RCC 7860 (cell line): ENCODE measurements at regions not wholly inside any gene's neighbourhood (a gene's known extent, or its start where the extent isn't known, plus 50 kb on each side); places are given as distances from the start of the nearest gene placed in this dataset.
"Not testable (repeated sequence)": the region's sequence is repeated elsewhere in the genome, so short reads cannot be mapped to it uniquely, and the experiment has no call there.

Source experiments
- DNase-seq: peaks from one replicate; pipeline ENCODE4 v3.0.0-alpha.2; 2015; ENCODE audit warnings: low spot score
- FAIRE-seq: peaks from 2 replicates; lab custom pipeline; 2012; peaks lifted over from hg19 to GRCh38; lab: Jason Lieb, UNC

DNA sequence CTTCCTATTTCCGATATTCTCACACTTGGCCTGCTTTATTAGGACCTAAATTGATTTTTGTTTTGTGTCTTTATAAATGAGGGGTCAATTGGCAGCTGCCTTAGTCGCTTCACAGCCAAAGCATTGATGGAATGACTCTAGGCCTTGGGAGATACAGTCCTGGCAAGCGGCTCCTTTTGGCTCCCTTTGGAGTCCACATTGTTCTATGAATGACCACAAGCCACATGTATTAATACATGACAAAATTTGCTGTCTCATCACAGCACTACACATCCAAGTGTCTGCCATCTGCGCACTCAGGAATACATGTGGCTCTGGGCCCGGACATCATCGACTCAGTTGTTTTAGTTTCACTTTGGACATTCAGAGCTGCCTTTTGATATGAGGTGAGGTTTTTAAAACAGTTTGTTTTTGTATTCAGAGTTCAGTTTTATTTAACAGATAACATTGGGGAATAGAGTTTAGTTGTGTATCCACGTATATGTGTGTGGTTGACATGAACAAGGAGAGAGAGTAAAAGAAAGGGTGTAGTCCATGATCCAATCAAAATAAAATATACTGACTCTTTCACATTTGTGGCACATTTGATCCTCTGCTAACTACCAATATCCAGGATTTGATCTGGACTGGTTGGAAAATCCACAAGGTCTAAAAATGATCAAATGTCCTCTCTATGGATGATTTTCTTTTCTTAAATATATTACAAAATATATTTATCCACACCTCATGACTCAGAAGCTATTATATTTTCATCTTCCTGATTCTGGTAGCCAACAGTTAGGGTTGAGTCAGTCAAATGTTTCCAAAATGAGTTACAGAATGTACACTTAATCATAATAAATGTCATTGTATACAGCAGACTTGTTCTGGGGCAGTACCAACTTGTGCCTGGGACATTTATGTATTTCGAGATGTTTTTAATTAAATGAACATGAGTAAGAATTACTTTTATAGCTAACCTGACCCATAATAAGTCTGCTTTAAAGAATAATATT, 114.0 kb upstream of the MTAP start:
- FAIRE-seq, result peak; percentile 79
- peak; percentile 55 for DNase-seq

DNA sequence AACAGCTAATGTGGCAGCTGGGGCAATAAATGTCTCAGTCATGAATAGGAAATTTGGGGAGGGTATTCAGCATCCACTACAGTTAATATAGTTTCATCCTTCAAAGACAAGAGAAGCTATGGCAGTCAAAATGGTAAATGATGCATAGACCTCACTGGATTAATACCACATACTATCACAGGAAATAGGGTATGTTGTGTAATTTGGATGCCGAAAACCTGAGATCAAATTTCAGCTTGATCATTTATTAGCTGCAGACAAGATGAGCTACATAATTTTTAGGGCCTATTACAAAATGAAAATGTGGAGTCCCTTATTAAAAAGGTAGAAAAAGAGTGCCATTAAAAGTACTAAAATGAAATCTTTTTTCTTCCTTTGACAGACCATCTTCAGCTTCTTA, 112.6 kb upstream of the MTAP start:
- no peak for DNase-seq
- no peak for FAIRE-seq

DNA sequence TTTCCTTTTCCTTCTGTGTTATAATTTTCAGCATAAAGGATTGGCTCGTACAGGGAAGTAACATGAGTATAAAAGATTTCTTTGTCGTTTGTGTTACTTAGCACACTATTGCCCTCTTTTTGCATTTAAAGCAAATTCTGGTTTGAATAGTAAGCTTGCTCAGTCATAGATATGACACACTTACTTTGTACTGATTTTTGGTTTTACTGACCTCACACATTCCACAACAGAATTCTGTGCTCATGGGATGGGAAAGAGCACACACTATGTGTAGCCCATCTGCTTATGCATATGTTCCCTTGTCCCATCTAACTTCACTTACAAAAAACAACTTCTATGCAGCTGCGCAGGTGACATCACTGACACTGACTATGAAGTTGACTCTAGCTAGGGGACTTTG, 111.9 kb upstream of the MTAP start:
- DNase-seq, result no peak
- FAIRE-seq, result no peak

DNA sequence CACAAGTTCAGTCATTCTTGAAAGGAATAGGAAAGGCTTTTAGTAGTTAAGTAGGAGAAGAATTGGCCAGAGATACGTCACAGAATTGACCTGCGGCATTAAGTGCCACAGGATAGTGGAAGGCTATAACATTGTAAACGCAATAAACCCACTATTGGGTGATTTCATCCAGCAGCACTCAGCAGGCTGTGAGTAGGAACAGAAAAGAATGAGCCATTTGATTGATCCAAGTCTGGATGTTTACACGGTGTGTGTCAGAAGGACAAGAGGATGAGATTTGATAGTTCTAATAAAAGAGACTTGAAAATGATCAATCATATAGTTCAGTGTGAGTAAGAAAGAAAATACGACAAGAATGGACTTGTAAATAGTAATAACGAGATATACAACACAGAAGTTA, 110.0 kb upstream of the MTAP start:
- no peak for FAIRE-seq
- no peak for DNase-seq

DNA sequence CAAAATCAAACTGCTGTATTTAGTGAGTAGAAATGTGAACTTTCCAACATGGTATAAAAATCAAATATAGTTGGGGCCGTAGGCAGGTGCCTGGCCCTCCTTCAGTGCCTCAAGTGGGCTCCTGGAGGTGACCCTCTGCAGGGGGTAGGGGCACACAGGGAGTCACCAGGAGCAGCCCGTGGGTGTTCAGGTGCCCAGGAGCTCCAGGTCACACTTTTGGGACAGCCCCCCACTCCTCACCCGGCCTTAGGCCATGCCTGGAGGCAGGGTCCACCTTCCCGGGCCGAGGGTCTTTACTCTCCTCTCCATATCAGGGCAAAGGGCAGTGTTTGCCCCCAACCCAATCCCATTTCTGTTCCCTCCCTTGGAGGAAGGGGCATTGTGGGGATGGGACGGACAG, 108.0 kb upstream of the MTAP start:
- FAIRE-seq, result no peak
- no peak for DNase-seq

DNA sequence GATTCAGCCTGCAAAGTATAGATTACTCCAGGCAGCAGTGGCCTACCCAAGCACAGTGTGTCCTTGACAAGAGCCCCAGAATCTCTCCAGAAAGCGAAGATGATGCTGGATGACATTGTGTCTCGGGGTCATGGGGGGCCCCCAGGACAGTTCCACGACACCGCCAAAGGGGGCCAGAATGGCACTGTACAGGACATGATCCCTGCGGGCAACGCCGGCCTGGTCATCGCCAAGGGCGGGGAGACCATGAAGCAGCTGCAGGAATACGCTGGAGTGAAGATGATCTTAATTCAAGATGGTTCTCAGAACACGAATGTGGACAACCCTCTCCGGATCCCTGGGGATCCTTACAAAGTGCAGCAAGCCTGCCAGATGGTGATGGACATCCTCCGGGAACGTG, 107.0 kb upstream of the MTAP start:
- DNase-seq (no peak), FAIRE-seq (no peak)

DNA sequence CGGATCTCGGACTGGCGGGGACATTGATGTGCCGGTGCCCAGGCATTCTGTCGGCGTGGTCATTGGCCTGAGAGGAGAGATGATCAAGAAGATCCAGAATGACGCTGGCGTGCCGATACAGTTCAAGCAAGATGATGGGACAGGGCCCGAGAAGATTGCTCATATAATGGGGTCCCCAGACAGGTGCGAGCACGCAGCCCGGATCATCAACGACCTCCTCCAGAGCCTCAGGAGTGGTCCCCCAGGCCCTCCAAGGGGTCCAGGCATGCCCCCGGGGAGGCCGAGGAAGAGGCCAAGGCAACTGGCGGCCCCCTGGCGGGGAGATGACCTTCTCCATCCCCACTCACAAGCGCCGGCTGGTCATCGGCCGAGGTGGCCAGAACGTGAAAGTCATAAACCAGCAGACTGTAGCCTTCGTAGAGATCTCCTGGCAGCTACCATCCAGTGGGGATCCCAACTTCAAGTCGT, 106.5 kb upstream of the MTAP start:
- DNase-seq (no peak), FAIRE-seq (no peak)

DNA sequence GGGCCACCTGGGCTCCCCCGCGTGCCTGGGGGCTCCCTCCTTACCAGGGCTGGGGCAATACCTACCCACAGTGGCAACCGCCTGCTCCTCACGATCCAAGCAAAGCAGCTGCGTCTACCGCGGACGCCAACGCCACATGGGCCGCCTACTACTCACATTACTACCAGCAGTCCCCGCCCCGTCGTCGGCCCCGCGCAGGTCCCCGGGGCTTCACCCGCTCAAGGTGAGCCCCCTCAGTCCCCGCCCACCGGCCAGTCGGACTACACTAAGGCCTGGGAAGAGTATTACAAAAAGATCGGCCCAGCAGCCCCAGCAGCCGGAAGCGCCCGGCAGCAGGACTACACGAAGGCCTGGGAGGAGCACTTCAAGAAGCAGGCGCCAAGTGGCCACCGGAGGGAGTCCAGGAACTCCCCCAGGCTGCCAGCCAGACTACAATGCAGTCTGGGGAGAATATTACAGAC, 106.0 kb upstream of the MTAP start:
- DNase-seq, result no peak
- FAIRE-seq, result no peak

DNA sequence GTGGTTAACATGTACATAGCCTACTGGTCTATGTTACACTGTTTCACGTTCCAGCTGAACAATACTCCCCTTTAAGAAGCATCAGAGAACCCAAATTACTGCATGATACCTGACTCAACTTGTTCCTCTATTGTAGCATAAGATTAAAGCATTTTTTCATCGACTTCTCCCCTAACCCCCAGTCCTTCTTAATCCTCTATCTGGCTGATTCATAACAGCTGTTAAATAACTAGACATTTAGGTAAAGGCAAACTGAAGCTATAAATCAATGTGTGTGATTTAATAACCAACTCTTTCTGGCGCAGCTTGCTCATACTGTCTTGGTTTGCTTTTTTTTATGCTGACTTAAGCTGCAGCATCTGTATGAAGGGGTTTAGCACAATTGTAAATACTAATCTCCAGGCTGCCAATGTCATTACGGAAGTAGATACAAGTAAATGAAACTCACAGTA, 94.2 kb upstream of the MTAP start:
- DNase-seq (no peak), FAIRE-seq (no peak)

DNA sequence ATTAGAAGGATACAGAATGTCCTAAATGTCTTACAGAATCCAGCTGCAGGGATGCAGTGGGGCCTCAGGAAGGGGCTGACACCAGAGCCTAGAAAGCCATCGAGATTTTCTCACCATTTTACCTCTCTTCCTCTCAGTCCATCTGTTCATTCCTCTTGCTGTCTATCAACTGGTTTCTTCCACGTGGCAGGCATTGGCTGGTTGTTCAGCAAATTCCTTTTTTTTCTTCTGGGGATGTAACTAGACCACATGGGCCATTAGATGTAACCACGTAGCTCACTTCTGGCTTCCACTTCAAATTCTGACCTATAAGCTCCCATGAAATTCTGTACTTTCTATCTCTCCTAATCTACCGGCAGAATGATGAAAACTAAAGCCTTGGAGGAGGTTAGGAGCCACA, 93.6 kb upstream of the MTAP start:
- DNase-seq (no peak), FAIRE-seq (no peak)

DNA sequence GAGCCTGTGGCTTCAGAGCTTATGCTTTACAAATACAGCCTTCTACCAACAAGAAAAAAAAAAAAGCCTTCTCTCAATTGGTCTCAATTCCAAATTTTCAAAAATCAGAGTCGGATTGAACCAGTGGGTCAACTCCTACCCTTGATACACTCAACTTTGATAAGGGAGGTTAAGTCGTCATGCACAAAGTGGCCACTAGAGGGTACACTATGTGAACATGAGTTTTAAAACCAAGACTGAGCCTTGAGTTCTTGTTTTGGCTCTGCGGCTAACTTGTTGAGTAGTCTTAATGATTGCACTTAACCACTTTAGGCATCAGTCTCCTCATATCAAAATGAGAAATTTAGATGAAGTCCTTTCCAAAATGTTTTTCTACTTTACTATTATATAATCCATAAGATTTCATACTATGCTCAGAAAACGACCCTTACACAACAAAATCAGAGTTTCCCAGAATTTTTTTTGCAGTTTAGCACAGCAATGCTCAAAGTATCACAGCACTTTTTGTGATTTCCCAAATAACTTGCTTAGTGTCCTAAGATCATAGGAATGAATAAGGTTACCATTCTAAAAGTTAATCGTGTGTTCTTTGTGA, 92.9 kb upstream of the MTAP start:
- FAIRE-seq, result peak; percentile 65
- DNase-seq, result peak; percentile 36

DNA sequence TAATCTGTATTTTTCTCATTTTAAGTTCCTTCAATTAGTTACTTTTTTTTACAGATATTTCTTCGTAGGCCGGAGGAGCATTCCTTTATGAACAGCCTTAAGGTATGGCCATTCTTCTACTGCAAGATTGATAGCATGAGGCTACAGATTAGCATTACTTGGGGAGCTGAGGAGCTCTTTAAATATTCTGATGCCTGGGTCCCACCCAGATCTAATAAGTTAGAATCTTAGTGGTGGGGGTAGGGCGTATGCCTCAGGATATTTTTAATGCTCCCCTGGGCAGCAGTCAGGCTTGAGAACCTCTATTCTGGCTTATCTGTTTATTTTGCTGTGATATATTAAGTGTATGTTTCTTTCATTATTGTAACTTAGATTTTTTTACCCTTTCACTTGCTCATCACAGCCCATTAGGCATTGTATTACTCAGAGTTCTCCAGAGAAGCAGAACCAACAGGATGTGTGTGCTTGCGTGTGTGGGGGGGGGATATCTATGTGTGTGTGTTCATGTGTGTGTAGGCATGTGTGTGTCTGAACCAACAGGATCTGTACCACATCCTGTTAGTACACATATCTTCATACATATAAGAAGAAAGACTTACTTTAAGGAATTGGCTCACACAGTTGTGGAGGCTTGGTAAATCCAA, 91.8 kb upstream of the MTAP start:
- FAIRE-seq, result peak; percentile 88

DNA sequence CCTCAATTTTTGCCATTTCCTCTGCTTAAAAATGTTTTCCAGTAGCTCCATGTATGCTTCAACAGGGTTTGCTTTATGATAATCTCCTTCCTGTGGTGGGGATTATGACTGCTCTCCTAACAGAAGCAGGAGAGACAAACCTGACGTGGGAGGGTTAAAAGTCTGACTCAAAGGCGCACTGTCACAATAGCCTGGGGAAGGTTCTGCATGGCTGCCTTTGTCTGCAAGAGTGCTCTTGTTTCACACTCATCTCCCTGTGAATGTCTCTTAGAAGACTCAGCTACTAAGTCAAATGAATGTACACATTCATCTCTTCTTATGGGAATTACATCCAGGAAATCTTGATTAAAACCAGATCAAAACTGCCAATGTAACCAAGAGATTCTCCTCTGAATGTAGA, 90.9 kb upstream of the MTAP start:
- peak; percentile 94 for FAIRE-seq
- peak; percentile 92 for DNase-seq

More for the DNA sequence above, 91.8 kb upstream of the MTAP start:
- peak; percentile 78 for DNase-seq

DNA sequence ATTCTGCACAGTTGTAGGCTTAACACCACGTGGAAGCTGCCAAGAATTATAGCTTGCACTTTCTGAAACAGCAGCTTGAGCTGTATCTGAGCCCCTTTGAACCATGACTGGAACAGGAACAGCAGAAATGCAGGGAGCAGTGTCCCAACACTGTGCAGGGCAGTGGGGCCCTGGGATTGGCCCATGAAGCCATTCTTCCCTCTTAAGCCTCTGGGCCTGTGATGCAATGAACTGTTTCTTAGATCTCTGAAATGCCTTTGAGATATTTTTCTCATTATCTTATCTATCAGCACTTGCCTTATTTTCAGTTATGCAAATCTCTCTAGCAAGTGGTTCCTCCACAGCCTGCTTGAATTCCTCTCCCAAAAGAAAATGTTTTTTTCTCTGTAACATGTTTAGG, 87.0 kb upstream of the MTAP start:
- FAIRE-seq, result no peak

DNA sequence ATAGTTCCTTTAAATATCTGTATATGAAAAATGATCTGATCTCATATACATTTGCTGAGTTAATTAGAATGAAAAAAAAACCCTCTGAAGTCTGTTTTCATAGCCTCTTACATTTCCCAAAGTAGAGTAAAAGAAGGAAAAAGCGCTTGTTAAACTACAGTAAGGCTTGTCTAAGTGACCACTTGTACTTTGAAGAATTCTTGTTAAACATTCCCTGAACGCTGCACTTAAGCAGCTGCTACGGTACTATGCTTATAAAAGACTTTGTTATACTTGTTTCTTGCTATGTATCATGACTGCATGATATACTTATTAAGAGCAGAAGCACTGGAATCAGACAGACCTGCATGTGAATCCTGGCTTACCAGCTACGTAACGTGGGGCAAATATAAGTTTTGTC, 81.7 kb upstream of the MTAP start:
- DNase-seq, result no peak
- FAIRE-seq, result no peak

More for the DNA sequence above, 87.0 kb upstream of the MTAP start:
- no peak for DNase-seq

DNA sequence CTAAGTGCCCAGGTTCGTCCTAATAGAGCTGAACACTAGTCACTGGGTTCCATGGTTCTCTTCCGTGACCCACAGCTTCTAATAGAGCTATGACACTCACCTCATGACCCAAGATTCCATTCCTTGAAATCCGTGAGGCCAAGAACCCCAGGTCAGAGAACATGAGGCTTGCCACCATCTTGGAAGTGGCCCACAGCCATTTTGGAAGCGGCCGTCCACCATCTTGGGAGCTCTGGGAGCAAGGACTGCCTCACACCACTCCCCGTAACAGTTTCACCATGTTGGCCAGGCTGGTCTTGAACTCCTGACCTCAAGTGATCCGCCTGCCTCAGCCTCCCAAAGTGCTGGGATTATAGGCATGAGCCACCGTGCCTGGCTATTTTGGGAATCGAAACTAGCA, 75.0 kb upstream of the MTAP start:
- not testable (repeated sequence) for DNase-seq, FAIRE-seq

DNA sequence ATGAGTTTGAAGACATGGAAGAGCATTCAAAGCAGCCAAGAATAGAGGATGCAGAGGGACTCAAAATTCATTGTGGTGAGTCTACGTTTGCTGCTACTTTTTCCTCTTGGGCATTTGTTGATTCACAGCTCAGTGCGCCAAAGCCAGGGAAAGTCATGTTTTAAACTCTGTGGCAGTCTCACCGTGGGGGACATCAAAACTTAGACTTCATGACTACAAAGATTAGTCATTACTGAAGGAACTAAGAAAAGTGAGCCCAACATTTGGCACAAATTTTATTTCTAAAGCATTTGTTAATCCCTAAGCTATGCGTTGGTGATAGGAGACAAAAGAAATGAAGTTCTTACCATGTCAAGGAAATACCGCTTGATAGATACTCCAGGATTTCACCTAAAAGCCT, 73.7 kb upstream of the MTAP start:
- FAIRE-seq (peak; percentile 97), DNase-seq (peak; percentile 91)

DNA sequence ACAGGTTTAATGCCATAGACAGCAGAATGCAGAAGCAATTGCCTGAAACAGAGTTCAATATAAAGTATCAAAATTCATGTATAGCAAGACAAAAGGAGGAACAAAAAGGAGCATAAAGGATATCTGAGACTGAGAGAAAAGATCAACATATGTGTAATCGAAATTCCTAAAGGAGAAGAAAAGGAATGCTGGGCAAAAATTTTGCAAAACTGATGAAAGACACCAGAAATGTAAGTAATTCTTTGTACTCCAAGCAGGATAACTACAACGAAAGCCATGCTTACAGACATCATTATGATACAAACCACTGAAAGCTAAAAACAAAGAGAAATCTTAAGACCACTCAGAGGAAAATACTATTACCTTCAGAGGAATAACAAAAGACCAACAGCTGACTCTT, 72.8 kb upstream of the MTAP start:
- FAIRE-seq (no peak), DNase-seq (no peak)

DNA sequence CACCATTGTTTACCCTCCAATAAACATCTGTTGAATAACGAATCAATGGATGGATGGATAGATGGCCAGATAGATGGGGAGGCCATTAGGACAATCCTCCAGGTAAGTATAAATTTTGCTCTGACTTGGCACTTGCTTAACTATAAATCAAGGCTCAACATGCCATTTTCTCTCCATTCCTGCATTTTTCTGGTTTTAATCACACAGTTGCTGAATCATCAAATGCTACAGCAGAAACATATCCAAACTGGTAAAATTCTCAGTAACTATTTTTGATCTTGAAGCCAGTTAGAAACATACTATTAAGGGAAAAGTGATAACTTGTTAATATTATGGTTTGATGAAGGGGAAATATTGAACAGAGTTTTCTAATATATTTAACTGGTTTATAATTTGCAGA, 71.5 kb upstream of the MTAP start:
- FAIRE-seq (no peak), DNase-seq (no peak)

DNA sequence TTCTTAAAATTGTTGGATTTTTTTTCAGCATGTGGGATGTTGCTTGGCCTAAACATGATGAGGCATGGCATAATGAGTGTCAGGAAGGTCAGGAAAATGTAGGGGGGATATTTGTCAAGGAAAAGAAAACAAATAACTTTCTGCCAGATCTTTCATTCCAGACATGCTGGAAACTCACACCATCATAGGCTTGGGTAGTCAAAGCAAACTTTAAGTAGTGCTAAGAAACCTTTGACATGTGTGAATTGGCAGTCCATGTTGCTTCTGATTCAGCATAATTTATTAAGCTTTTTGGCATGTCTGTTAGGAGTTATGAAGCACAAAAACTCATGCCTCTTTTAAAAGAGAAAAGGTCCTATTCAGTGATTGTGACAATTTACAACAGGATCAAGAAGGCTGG, 61.3 kb upstream of the MTAP start:
- DNase-seq (no peak), FAIRE-seq (no peak)

DNA sequence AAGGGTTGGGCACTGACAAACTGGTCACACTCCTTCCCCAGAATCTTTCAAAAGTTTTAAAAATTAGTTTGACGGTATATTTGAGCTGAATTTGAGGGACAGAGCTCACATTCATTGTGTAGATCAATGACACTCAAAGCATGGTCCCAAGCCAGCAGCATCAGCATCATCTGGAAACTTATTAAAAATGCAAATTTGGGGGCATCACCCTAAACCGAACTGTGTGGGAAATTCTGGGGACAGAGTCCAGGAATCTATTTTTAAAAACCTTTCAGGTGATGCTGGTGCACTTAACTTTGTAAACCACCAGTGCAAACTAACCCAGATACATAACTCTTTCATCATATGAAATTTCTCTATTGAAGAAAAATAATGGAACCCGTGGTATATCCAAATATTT, 58.1 kb upstream of the MTAP start:
- FAIRE-seq, result no peak
- DNase-seq, result no peak
